Renal cortical epithelial cell (primary cell): ENCODE measurements at regions not wholly inside any gene's neighbourhood (a gene's known extent, or its start where the extent isn't known, plus 50 kb on each side); places are given as distances from the start of the nearest gene placed in this dataset.

Experiments used
- DNase-seq: peaks from one replicate; pipeline ENCODE4 v3.0.0-alpha.2; 2011; ENCODE audit warnings: low read depth

GRCh38 chr2:188919824-188920223, 54.3 kb upstream of the COL3A1 start:
- DNase-seq = no peak

GRCh38 chr2:188922191-188922590, 52.0 kb upstream of the COL3A1 start:
- DNase-seq = peak; percentile 13
